H9 (cell line): ENCODE measurements at regions not wholly inside any gene's neighbourhood (a gene's known extent, or its start where the extent isn't known, plus 50 kb on each side); places are given as distances from the start of the nearest gene placed in this dataset.

Experiments
- DNase-seq: peaks from one replicate; pipeline ENCODE4 v3.0.0-alpha.2; 2017
- H2AFZ ChIP-seq: one replicate; pipeline ENCODE4 v1.6.1; 2013; ENCODE audit warnings: mild to moderate bottlenecking, low read length, control low read depth, moderate library complexity
- H2AK5ac ChIP-seq: 2 replicates; pipeline ENCODE4 v1.6.1; 2013; ENCODE audit warnings: low read length, control low read depth, mixed read lengths; ENCODE audit not compliant: insufficient read length
- H2BK120ac ChIP-seq: one replicate; pipeline ENCODE4 v1.6.1; 2013; ENCODE audit warnings: low read depth, mild to moderate bottlenecking, low read length, control low read depth, inconsistent platforms; ENCODE audit not compliant: poor library complexity, severe bottlenecking
- H2BK12ac ChIP-seq: 2 replicates; pipeline ENCODE4 v1.6.1; 2013; ENCODE audit warnings: low read length, control low read depth, mixed read lengths, low read depth; ENCODE audit not compliant: insufficient read length
- H2BK15ac ChIP-seq: 2 replicates; pipeline ENCODE4 v1.6.1; 2013; ENCODE audit warnings: low read depth, low read length, control low read depth
- H2BK20ac ChIP-seq: one replicate; pipeline ENCODE4 v1.6.1; 2013; ENCODE audit warnings: low read depth, mild to moderate bottlenecking, low read length, control low read depth, inconsistent platforms; ENCODE audit not compliant: poor library complexity, severe bottlenecking
- H2BK5ac ChIP-seq: 2 replicates; pipeline ENCODE4 v1.6.1; 2013; ENCODE audit warnings: low read length, control low read depth, mixed read lengths; ENCODE audit not compliant: insufficient read length
- H3K14ac ChIP-seq: 2 replicates; pipeline ENCODE4 v1.6.1; 2013; ENCODE audit warnings: low read length, control low read depth; ENCODE audit not compliant: insufficient read depth
- H3K18ac ChIP-seq: 2 replicates; pipeline ENCODE4 v1.6.1; 2013; ENCODE audit warnings: low read depth, mild to moderate bottlenecking, mixed read lengths, low read length, control low read depth; ENCODE audit not compliant: insufficient read length
- H3K23ac ChIP-seq: 2 replicates; pipeline ENCODE4 v1.6.1; 2013; ENCODE audit warnings: low read length, control low read depth, mixed read lengths, low read depth; ENCODE audit not compliant: insufficient read length
- H3K23me2 ChIP-seq: 2 replicates; pipeline ENCODE4 v1.6.1; 2013; ENCODE audit warnings: low read depth, mild to moderate bottlenecking, mixed read lengths, low read length, control low read depth; ENCODE audit not compliant: insufficient read length, poor library complexity, severe bottlenecking
- H3K27ac ChIP-seq: 2 replicates; pipeline ENCODE4 v1.5.1; 2013; ENCODE audit warnings: low read length, control low read depth, mixed read lengths, low read depth; ENCODE audit not compliant: insufficient read length
- H3K27me3 ChIP-seq: 2 replicates; pipeline ENCODE4 v1.6.1; 2013; ENCODE audit warnings: low read length, control low read depth, inconsistent platforms; ENCODE audit not compliant: insufficient read depth
- H3K4ac ChIP-seq: 2 replicates; pipeline ENCODE4 v1.6.1; 2013; ENCODE audit warnings: low read depth, mild to moderate bottlenecking, control low read depth, inconsistent platforms, low read length, moderate library complexity
- H3K4me1 ChIP-seq: 2 replicates; pipeline ENCODE4 v1.6.1; 2013; ENCODE audit warnings: low read length, control low read depth, inconsistent platforms; ENCODE audit not compliant: insufficient read depth
- H3K4me2 ChIP-seq: 2 replicates; pipeline ENCODE4 v1.6.1; 2013; ENCODE audit warnings: low read length, control low read depth, mixed read lengths; ENCODE audit not compliant: insufficient read length, insufficient read depth
- H3K56ac ChIP-seq: 2 replicates; pipeline ENCODE4 v1.6.1; 2013; ENCODE audit warnings: low read depth, mild to moderate bottlenecking, mixed read lengths, low read length, control low read depth; ENCODE audit not compliant: insufficient read length
- H3K79me1 ChIP-seq: 2 replicates; pipeline ENCODE4 v1.6.1; 2013; ENCODE audit warnings: low read depth, mild to moderate bottlenecking, moderate library complexity, low read length, control low read depth, inconsistent platforms; ENCODE audit not compliant: insufficient read depth, poor library complexity, severe bottlenecking
- H3K79me2 ChIP-seq: 2 replicates; pipeline ENCODE4 v1.6.1; 2013; ENCODE audit warnings: low read length, control low read depth, inconsistent platforms; ENCODE audit not compliant: insufficient read depth
- H3K9ac ChIP-seq: 2 replicates; pipeline ENCODE4 v1.6.1; 2013; ENCODE audit warnings: low read length, control low read depth, mixed read lengths; ENCODE audit not compliant: insufficient read length; ENCODE audit errors: extremely low read depth
- H3K9me3 ChIP-seq: one replicate; pipeline ENCODE4 v1.6.1; 2013; ENCODE audit warnings: low read depth, low read length, inconsistent platforms; ENCODE audit not compliant: control insufficient read depth
- H3T11ph ChIP-seq: one replicate; pipeline ENCODE4 v1.6.1; 2013; ENCODE audit warnings: mild to moderate bottlenecking, low read length, control low read depth, inconsistent platforms
- H4K20me1 ChIP-seq: one replicate; pipeline ENCODE4 v1.6.1; 2013; ENCODE audit not compliant: control insufficient read depth, insufficient read length, insufficient read depth
- H4K5ac ChIP-seq: 2 replicates; pipeline ENCODE4 v1.6.1; 2013; ENCODE audit warnings: low read depth, mild to moderate bottlenecking, mixed read lengths, low read length, control low read depth; ENCODE audit not compliant: insufficient read length
- H4K8ac ChIP-seq: replicated peaks from 2 replicates; pipeline ENCODE4 v1.6.1; 2013; ENCODE audit warnings: low read length, control low read depth, mixed read lengths, low read depth; ENCODE audit not compliant: insufficient read length
- H4K91ac ChIP-seq: 2 replicates; pipeline ENCODE4 v1.6.1; 2013; ENCODE audit warnings: low read depth, mild to moderate bottlenecking, moderate library complexity, mixed read lengths, low read length, control low read depth; ENCODE audit not compliant: insufficient read length
- H3K27ac Mint-ChIP-seq, 3 experiments: 2 replicates in 2 of 3; 3 replicates in 1 of 3; pipeline ENCODE4 v1.8.0; 2020 to 2021; ENCODE audit warnings: mixed read lengths in 3 of 3, mild to moderate bottlenecking in 1 of 3, moderate library complexity in 1 of 3
- H3K27me3 Mint-ChIP-seq: 2 replicates; pipeline ENCODE4 v1.8.0; 2021; ENCODE audit warnings: low read depth, mild to moderate bottlenecking, moderate library complexity, mixed read lengths
- H3K36me3 Mint-ChIP-seq, 3 experiments: 2 replicates in 2 of 3; 3 replicates in 1 of 3; pipeline ENCODE4 v1.8.0; 2020 to 2021; ENCODE audit warnings: low read depth in 3 of 3, mixed read lengths in 3 of 3; ENCODE audit not compliant: insufficient read depth in 1 of 3
- H3K4me1 Mint-ChIP-seq, 2 experiments: 2 replicates each; pipeline ENCODE4 v1.8.0; 2020; ENCODE audit warnings: mixed read lengths in 2 of 2
- H3K4me3 Mint-ChIP-seq, 2 experiments: 2 replicates in 1 of 2; 3 replicates in 1 of 2; pipeline ENCODE4 v1.8.0; 2020 to 2021; ENCODE audit warnings: mild to moderate bottlenecking in 2 of 2, mixed read lengths in 2 of 2, moderate library complexity in 1 of 2
- H3K9me3 Mint-ChIP-seq, 2 experiments: 2 replicates in 1 of 2; 3 replicates in 1 of 2; pipeline ENCODE4 v1.8.0; 2020; ENCODE audit warnings: mild to moderate bottlenecking in 2 of 2, mixed read lengths in 2 of 2, moderate library complexity in 1 of 2
- CTCF ChIP-seq: fragments of 200-600 bp; sonication (generic); conservative IDR thresholded peaks from 3 replicates; pipeline ENCODE4 v1.8.0; 2021; ENCODE audit warnings: antibody characterized with exemption, mild to moderate bottlenecking

- Histone ChIP-seq H4K91ac (no peak overlapping the region), H2BK120ac (no peak overlapping the region), H2BK12ac (no peak overlapping the region), H2BK15ac (no peak overlapping the region), H3K9me3 (no peaks in the 10 kb centered on the region), H4K8ac (no peak overlapping the region), H3K18ac (no peak overlapping the region), H3K79me2 (no peaks in the 10 kb centered on the region), H3K27me3 (no peaks in the 10 kb centered on the region), H2BK5ac (no peak overlapping the region), H4K5ac (no peak overlapping the region), H3K79me1 (no peaks in the 10 kb centered on the region), H3K4me2 (no peak overlapping the region), H3K23ac (no peak overlapping the region), H2AK5ac (no peak overlapping the region), H2AFZ (no peak overlapping the region), H3K4me1 (peaks cover 7% of the 10 kb centered on the region), H2BK20ac (no peak overlapping the region), H3K4ac (no peak overlapping the region), H3K27ac (no peak overlapping the region), H3K9ac (no peak overlapping the region), H3K14ac (no peak overlapping the region), H3K56ac (no peak overlapping the region), H4K20me1 (no peaks in the 10 kb centered on the region), H3T11ph (no peak overlapping the region), H3K23me2 (no peaks in the 10 kb centered on the region)
- Mint-ChIP-seq H3K36me3 (no peaks in the 10 kb centered on the region; a peak in 1 of 7 replicates), H3K4me1 (peaks cover 17 to 23% of the 10 kb centered on the region in 2 experiments), H3K4me3 (no peak overlapping the region), H3K9me3 (no peaks in the 10 kb centered on the region), H3K27me3 (peaks cover 8% of the 10 kb centered on the region), H3K27ac (no peak overlapping the region)
- no peak for DNase-seq
- no peak for TF ChIP-seq CTCF
Measured at GRCh38 chr4:140211161-140211560, 57.2 kb upstream of the MAML3 start.
